GM12878 (cell line): ENCODE measurements at regions not wholly inside any gene's neighbourhood (a gene's known extent, or its start where the extent isn't known, plus 50 kb on each side); places are given as distances from the start of the nearest gene placed in this dataset.

Experiments
- ATAC-seq: fragments of 200-7000 bp; cut with Tn5 transposase; 3 replicates; pipeline ENCODE4 v1.9.1; 2020; ENCODE audit warnings: mild to moderate bottlenecking, moderate library complexity
- BruUV-seq: library from RNA; stranded (reverse); fragments of 400-500 nt; replicated peaks from 2 replicates; lab custom pipeline; 2021; lab: Mats Ljungman, UMichigan
- CTCF ChIA-PET: fragments of 300-600 bp; sonication (Branson Sonifier 250); formaldehyde crosslinking; extraction: SDS; loops from one replicate; lab custom pipeline; 2021; ENCODE audit warnings: inconsistent platforms; lab: Yijun Ruan, JAX
- POLR2A ChIA-PET: fragments of 350-600 bp; formaldehyde crosslinking; extraction: SDS; loops from one replicate; lab custom pipeline; 2021; ENCODE audit warnings: inconsistent platforms; lab: Charles Lee
- RAD21 ChIA-PET: fragments of 300-600 bp; sonication (Branson Sonifier 250); formaldehyde crosslinking; loops from one replicate; lab custom pipeline; 2023; ENCODE audit warnings: antibody characterized with exemption; ENCODE audit not compliant: unreplicated experiment; lab: Charles Lee
- SMC1A ChIA-PET: fragments of 300-600 bp; sonication (Branson Sonifier 250); formaldehyde crosslinking; loops from one replicate; lab custom pipeline; 2023; ENCODE audit not compliant: unreplicated experiment, uncharacterized antibody; lab: Charles Lee
- DNase-seq: peaks from one replicate; pipeline ENCODE4 v3.0.0-alpha.2; 2011; ENCODE audit warnings: low read depth, low spot score
- FAIRE-seq: peaks from 3 replicates; lab custom pipeline; 2011; peaks lifted over from hg19 to GRCh38; lab: Jason Lieb, UNC
- H2AFZ ChIP-seq: 2 replicates; pipeline ENCODE4 v1.6.0; 2011; ENCODE audit warnings: low read depth, low read length, control low read depth; ENCODE audit not compliant: control insufficient read depth
- H3K27ac ChIP-seq: 2 replicates; pipeline ENCODE4 v1.5.1; 2011; ENCODE audit warnings: control low read depth; ENCODE audit not compliant: control insufficient read depth, insufficient read depth
- H3K27me3 ChIP-seq, 2 experiments: replicated peaks in 1 of 2; 2 replicates each; pipeline versions ENCODE4 v1.6.0 to v1.6.1; 2011; ENCODE audit warnings: low read length in 1 of 2; ENCODE audit not compliant: control insufficient read depth in 2 of 2, insufficient read depth in 2 of 2
- H3K36me3 ChIP-seq, 2 experiments: 2 replicates each; pipeline ENCODE4 v1.5.1; 2011; ENCODE audit warnings: low read length in 1 of 2; ENCODE audit not compliant: control insufficient read depth in 2 of 2, insufficient read depth in 2 of 2
- H3K4me1 ChIP-seq: 2 replicates; pipeline ENCODE4 v1.6.1; 2011; ENCODE audit warnings: mild to moderate bottlenecking, low read length, moderate library complexity, mixed read lengths; ENCODE audit not compliant: control insufficient read depth, insufficient read depth
- H3K4me2 ChIP-seq: 2 replicates; pipeline ENCODE4 v1.6.0; 2011; ENCODE audit warnings: control low read depth; ENCODE audit not compliant: control insufficient read depth, insufficient read depth
- H3K4me3 ChIP-seq: fragments of 200-600 bp; sonication (generic); 2 replicates; pipeline ENCODE4 v1.5.1; 2016
- H3K79me2 ChIP-seq: 2 replicates; pipeline ENCODE4 v1.6.0; 2011; ENCODE audit warnings: low read length; ENCODE audit not compliant: control insufficient read depth, insufficient read depth
- H3K9ac ChIP-seq: 2 replicates; pipeline ENCODE4 v1.8.0; 2011; ENCODE audit warnings: low read length, control low read depth, mixed read lengths; ENCODE audit not compliant: control insufficient read depth, insufficient read depth
- H3K9me3 ChIP-seq: replicated peaks from 3 replicates; pipeline ENCODE4 v1.5.1; 2011; ENCODE audit warnings: mild to moderate bottlenecking, low read length; ENCODE audit not compliant: control insufficient read depth, insufficient read depth
- H4K20me1 ChIP-seq: 2 replicates; pipeline ENCODE4 v1.6.0; 2011; ENCODE audit not compliant: control insufficient read depth, insufficient read depth
- BCL11A ChIP-seq: IDR thresholded peaks from 2 replicates; pipeline ENCODE4 v1.6.1; 2011; ENCODE audit warnings: low read depth, low read length
- BMI1 ChIP-seq: fragments of 450-650 bp; IDR thresholded peaks from 2 replicates; pipeline ENCODE4 v1.6.1; 2016; ENCODE audit warnings: mild to moderate bottlenecking, moderate library complexity, borderline replicate concordance
- ETV6 ChIP-seq, 2 experiments: fragments of 450-650 bp in 1 of 2; IDR thresholded peaks in 1 of 2; conservative IDR thresholded peaks in 1 of 2; 2 replicates each; pipeline ENCODE4 v1.6.1; 2014; ENCODE audit warnings: antibody characterized with exemption in 1 of 2, borderline replicate concordance in 1 of 2, low read depth in 1 of 2, mild to moderate bottlenecking in 1 of 2, moderate library complexity in 1 of 2
- IKZF2 ChIP-seq, 2 experiments: fragments of 450-650 bp; IDR thresholded peaks; 2 replicates each; pipeline ENCODE4 v1.6.1; 2017; ENCODE audit warnings: mild to moderate bottlenecking in 2 of 2, moderate library complexity in 2 of 2
- KDM1A ChIP-seq: fragments of 200-600 bp; sonication (generic); IDR thresholded peaks from 2 replicates; pipeline ENCODE4 v1.6.1; 2016; ENCODE audit warnings: borderline replicate concordance
- KLF5 ChIP-seq: fragments of 450-650 bp; IDR thresholded peaks from 2 replicates; pipeline ENCODE4 v1.6.1; 2014; ENCODE audit warnings: mild to moderate bottlenecking; ENCODE audit not compliant: partially characterized antibody
- PAX5 ChIP-seq: IDR thresholded peaks from 2 replicates; pipeline ENCODE4 v1.6.1; 2011; ENCODE audit warnings: low read depth, low read length, borderline replicate concordance
- POLR2AphosphoS2 ChIP-seq: IDR thresholded peaks from 2 replicates; pipeline ENCODE4 v1.6.1; 2011; ENCODE audit warnings: low read depth, mild to moderate bottlenecking, low read length, improper control_type of control experiment, moderate library complexity
- RELA ChIP-seq: fragments of 450-650 bp; IDR thresholded peaks from 2 replicates; pipeline ENCODE4 v1.8.0; 2014; ENCODE audit warnings: borderline replicate concordance; ENCODE audit not compliant: partially characterized antibody
- SUPT20H ChIP-seq: IDR thresholded peaks from 2 replicates; pipeline ENCODE4 v1.6.1; 2011; ENCODE audit warnings: low read depth, mild to moderate bottlenecking, low read length, moderate library complexity, borderline replicate concordance; ENCODE audit not compliant: control insufficient read depth
- TAF1 ChIP-seq: IDR thresholded peaks from 2 replicates; pipeline ENCODE4 v1.6.1; 2011; ENCODE audit warnings: mild to moderate bottlenecking, low read depth, low read length, borderline replicate concordance
- WGBS: methylation state at CpG from one replicate; pipeline ENCODE4 v1.1.6; 2016; ENCODE audit warnings: low lambda C conversion rate; ENCODE audit not compliant: insufficient replicate concordance, insufficient coverage; ENCODE audit errors: missing lambda C conversion rate; 5-methylcytosine and 5-hydroxymethylcytosine counted together
- in situ Hi-C: fragments of 300-500 bp; cut with MboI; formaldehyde crosslinking; loops from 9 replicates; pipeline ENCODE4 v1.14.3; 2018; ENCODE audit warnings: mixed read lengths
- intact Hi-C: fragments of 100-400 bp; cut with micrococcal nuclease; formaldehyde crosslinking; loops from one replicate; pipeline ENCODE4 v1.14.2; 2022; ENCODE audit not compliant: unreplicated experiment

DNA sequence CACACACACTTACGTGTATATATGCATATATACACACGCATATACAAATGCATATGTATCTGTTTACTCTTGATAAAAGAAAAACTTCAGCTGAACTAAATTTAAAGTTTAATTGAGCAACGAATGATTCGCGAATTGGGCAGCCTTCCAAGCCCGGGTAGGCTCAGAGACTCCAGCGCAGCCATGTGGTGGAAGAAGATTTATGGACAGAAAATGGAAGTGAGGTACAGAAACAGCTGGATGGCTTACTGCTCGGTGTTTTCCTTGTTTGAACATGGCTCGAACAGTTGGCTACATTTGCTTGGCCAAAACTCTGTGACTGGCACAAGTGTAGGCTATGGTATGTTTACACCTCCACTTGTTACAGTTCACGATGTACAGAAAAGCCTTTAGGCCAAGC lies 239.3 kb upstream of the PRDM9 start:
- no peaks in the 10 kb centered on the region for H3K4me1 ChIP-seq
- H3K36me3 ChIP-seq, result no peaks in the 10 kb centered on the region
- no peak for TF ChIP-seq KDM1A
- no peak for TF ChIP-seq POLR2AphosphoS2
- TF ChIP-seq ETV6 (conservative IDR thresholded peaks at IDR 0.05 in 1 of 2, IDR thresholded peaks at IDR 0.05 in 1 of 2; ENCODE audit: borderline replicate concordance in 1 of 2, low read depth in 1 of 2), result no peak
- TF ChIP-seq SUPT20H, result no peak
- TF ChIP-seq RELA, result no peak
- no peak for TF ChIP-seq KLF5
- no peak for TF ChIP-seq PAX5
- TF ChIP-seq IKZF2 (IDR thresholded peaks at IDR 0.05), result no peak
- TF ChIP-seq TAF1, result no peak
- no peak for TF ChIP-seq BCL11A
- TF ChIP-seq BMI1, result no peak
- no peak overlapping the region for H3K4me2 ChIP-seq
- no peak overlapping the region for H3K9ac ChIP-seq
- H4K20me1 ChIP-seq, result no peaks in the 10 kb centered on the region
- ChIA-PET SMC1A (interaction anchor here (1.0 kb wide), 1 partner anchor 59 kb away, joined by 3 read pairs; no protein-coding TSS in a partner anchor), RAD21 (no interaction called here), POLR2A (no interaction called here), CTCF (interaction anchor here (1.4 kb wide), 1 partner anchor 10 kb away, joined by 3 read pairs; no protein-coding TSS in a partner anchor)
- H3K9me3 ChIP-seq, result no peaks in the 10 kb centered on the region
- intact Hi-C loops (no loop called here), in situ Hi-C loops (no loop called here)
- WGBS, result 48% methylated on average over 10 of the region's 10 CpGs
- H3K79me2 ChIP-seq, result no peaks in the 10 kb centered on the region
- no peak overlapping the region for H3K4me3 ChIP-seq
- no peaks in the 10 kb centered on the region for H3K27me3 ChIP-seq
- FAIRE-seq (no peak), DNase-seq (no peak), ATAC-seq (no peak)
- H2AFZ ChIP-seq, result no peak overlapping the region
- no peak overlapping the region for H3K27ac ChIP-seq
- BruUV-seq, result no TSS peak
